CD14-positive monocyte (primary cell): ENCODE measurements at regions not wholly inside any gene's neighbourhood (a gene's known extent, or its start where the extent isn't known, plus 50 kb on each side); places are given as distances from the start of the nearest gene placed in this dataset.

Source experiments
- DNase-seq, 3 donors: peaks; one replicate each; pipeline ENCODE4 v3.0.0-alpha.2; 2011 to 2022
- H2AFZ ChIP-seq: 2 replicates; pipeline ENCODE4 v1.6.0; 2012; ENCODE audit warnings: mild to moderate bottlenecking, low read depth, low read length, inconsistent platforms; ENCODE audit not compliant: insufficient read depth, poor library complexity, severe bottlenecking
- H3K27ac ChIP-seq, 2 donors: 1 replicate in 1 of 2; 2 replicates in 1 of 2; pipeline ENCODE4 v1.5.1; 2012 to 2013; ENCODE audit warnings: low read length in 2 of 2, control low read depth in 1 of 2, inconsistent platforms in 1 of 2, low read depth in 1 of 2, mild to moderate bottlenecking in 1 of 2
- H3K27me3 ChIP-seq, 2 donors: one replicate each; pipeline versions ENCODE4 v1.6.0 to v1.6.1; 2011 to 2013; ENCODE audit warnings: low read length in 2 of 2; ENCODE audit not compliant: control insufficient read depth in 2 of 2, insufficient read depth in 2 of 2
- H3K36me3 ChIP-seq, 2 donors: replicated peaks in 1 of 2; 1 replicate in 1 of 2; 2 replicates in 1 of 2; pipeline versions ENCODE4 v1.5.1 to v1.6.1; 2012 to 2013; ENCODE audit warnings: low read length in 2 of 2, control low read depth in 1 of 2, inconsistent platforms in 1 of 2, mild to moderate bottlenecking in 1 of 2; ENCODE audit not compliant: insufficient read depth in 2 of 2, control insufficient read depth in 1 of 2
- H3K4me1 ChIP-seq, 2 donors: 1 replicate in 1 of 2; 2 replicates in 1 of 2; pipeline versions ENCODE4 v1.5.1 to v1.6.1; 2012 to 2013; ENCODE audit warnings: low read length in 2 of 2, control low read depth in 1 of 2, inconsistent platforms in 1 of 2, mild to moderate bottlenecking in 1 of 2, moderate library complexity in 1 of 2; ENCODE audit not compliant: insufficient read depth in 2 of 2, control insufficient read depth in 1 of 2
- H3K4me2 ChIP-seq: replicated peaks from 2 replicates; pipeline ENCODE3; 2012; ENCODE audit warnings: low read length, moderate library complexity, mild to moderate bottlenecking; ENCODE audit not compliant: poor library complexity, severe bottlenecking; ENCODE audit errors: extremely low read depth
- H3K4me3 ChIP-seq, 3 experiments: fragments of 200-600 bp in 1 of 3; sonication (generic) in 1 of 3; replicated peaks in 1 of 3; 1 replicate in 2 of 3; 2 replicates in 1 of 3; pipeline ENCODE4 v1.5.1; 2011 to 2013; ENCODE audit warnings: low read length in 3 of 3, mild to moderate bottlenecking in 3 of 3, control low read depth in 2 of 3, low read depth in 2 of 3, inconsistent platforms in 1 of 3, moderate library complexity in 1 of 3
- H3K79me2 ChIP-seq: 2 replicates; pipeline ENCODE4 v1.6.0; 2012; ENCODE audit warnings: mild to moderate bottlenecking, control low read depth, inconsistent platforms, low read length, moderate library complexity; ENCODE audit not compliant: insufficient read depth
- H3K9ac ChIP-seq: 2 replicates; pipeline ENCODE4 v1.6.0; 2017; ENCODE audit warnings: low read length, mild to moderate bottlenecking; ENCODE audit not compliant: insufficient read depth, poor library complexity, severe bottlenecking
- H3K9me3 ChIP-seq, 2 donors: replicated peaks in 1 of 2; 1 replicate in 1 of 2; 2 replicates in 1 of 2; pipeline versions ENCODE4 v1.5.1 to v1.6.1; 2012 to 2013; ENCODE audit warnings: low read length in 2 of 2, control low read depth in 1 of 2; ENCODE audit not compliant: control insufficient read depth in 1 of 2, insufficient read depth in 1 of 2
- H4K20me1 ChIP-seq: 2 replicates; pipeline ENCODE4 v1.6.0; 2012; ENCODE audit warnings: mild to moderate bottlenecking, low read length, control low read depth, moderate library complexity; ENCODE audit not compliant: insufficient read depth
- H3K27ac Mint-ChIP-seq, 7 donors: one replicate each; pipeline ENCODE4 v1.8.0; 2020; ENCODE audit warnings: mild to moderate bottlenecking in 7 of 7, mixed read lengths in 7 of 7, moderate library complexity in 6 of 7, inconsistent platforms in 2 of 7
- H3K27me3 Mint-ChIP-seq, 3 donors: one replicate each; pipeline ENCODE4 v1.8.0; 2021 to 2022; ENCODE audit warnings: low read depth in 3 of 3, mild to moderate bottlenecking in 3 of 3, mixed read lengths in 3 of 3, moderate library complexity in 3 of 3, inconsistent platforms in 1 of 3
- H3K36me3 Mint-ChIP-seq, 2 donors: one replicate each; pipeline ENCODE4 v1.8.0; 2020; ENCODE audit warnings: mixed read lengths in 2 of 2, inconsistent platforms in 1 of 2, mild to moderate bottlenecking in 1 of 2
- H3K4me1 Mint-ChIP-seq: one replicate; pipeline ENCODE4 v1.8.0; 2020; ENCODE audit warnings: mild to moderate bottlenecking, mixed read lengths
- H3K4me3 Mint-ChIP-seq, 2 donors: one replicate each; pipeline ENCODE4 v1.8.0; 2020; ENCODE audit warnings: mild to moderate bottlenecking in 2 of 2, mixed read lengths in 2 of 2, moderate library complexity in 1 of 2
- H3K9me3 Mint-ChIP-seq, 7 donors: one replicate each; pipeline ENCODE4 v1.8.0; 2020 to 2022; ENCODE audit warnings: mixed read lengths in 7 of 7, mild to moderate bottlenecking in 6 of 7, moderate library complexity in 6 of 7, inconsistent platforms in 2 of 7
- CTCF ChIP-seq: fragments of 200-600 bp; IDR thresholded peaks from one replicate; pipeline ENCODE4 v1.8.0; 2022; ENCODE audit warnings: antibody characterized with exemption, mild to moderate bottlenecking
- WGBS: methylation state at CpG from one replicate; pipeline ENCODE4 v1.1.5; 2013; ENCODE audit warnings: missing lambda C conversion rate; ENCODE audit not compliant: insufficient coverage; 5-methylcytosine and 5-hydroxymethylcytosine counted together
- intact Hi-C, 2 donors: fragments of 100-400 bp; cut with micrococcal nuclease; formaldehyde crosslinking; loops; one replicate each; pipeline versions ENCODE4 v1.15.0 to v1.15.1; 2023

GRCh38 chr22:47417699-47418098 is 655.2 kb downstream of the TBC1D22A start:
- Histone ChIP-seq H3K36me3 (no peaks in the 10 kb centered on the region), H3K27me3 (no peaks in the 10 kb centered on the region), H3K9ac (no peak overlapping the region), H3K4me3 (no peak overlapping the region), H3K4me1 (no peaks in the 10 kb centered on the region), H3K9me3 (no peaks in the 10 kb centered on the region), H3K27ac (no peak overlapping the region), H2AFZ (no peak overlapping the region), H4K20me1 (no peaks in the 10 kb centered on the region), H3K4me2 (no peak overlapping the region), H3K79me2 (no peaks in the 10 kb centered on the region)
- WGBS: 57% methylated on average over 1 of the region's 2 CpGs
- no peak overlapping the region for H3K27ac Mint-ChIP-seq
- no peak overlapping the region for H3K4me3 Mint-ChIP-seq
- no peaks in the 10 kb centered on the region for H3K4me1 Mint-ChIP-seq
- no peak for DNase-seq
- TF ChIP-seq CTCF: no peak
- H3K9me3 Mint-ChIP-seq: peaks cover 0 to 3% (median 2%) of the 10 kb centered on the region in 7 donors
- intact Hi-C loops: no loop called here
- no peaks in the 10 kb centered on the region for H3K36me3 Mint-ChIP-seq
- H3K27me3 Mint-ChIP-seq: peaks cover 1 to 5% (median 2%) of the 10 kb centered on the region in 3 donors

DNA sequence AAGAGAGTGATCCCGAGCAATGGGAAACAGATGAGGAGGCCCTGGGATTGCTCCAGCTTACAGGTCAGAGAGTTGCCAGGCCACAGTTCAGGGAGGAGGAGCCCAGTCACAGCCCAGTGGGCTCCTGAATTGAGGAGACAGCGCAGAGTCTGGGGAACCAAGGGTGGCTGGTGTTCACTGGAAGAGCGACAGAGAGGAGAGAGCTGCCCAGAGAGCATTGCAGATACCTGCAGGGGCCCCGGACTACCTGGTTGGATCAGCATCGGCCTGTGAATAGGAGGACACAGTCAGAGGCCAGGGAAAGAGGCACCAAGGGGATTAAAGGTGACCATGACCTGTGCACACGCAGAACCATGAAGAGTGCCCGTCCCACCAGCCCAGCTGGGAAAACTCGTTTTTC is 648.6 kb downstream of the TBC1D22A start:
- Mint-ChIP-seq H3K4me3 (no peak overlapping the region), H3K4me1 (no peaks in the 10 kb centered on the region), H3K36me3 (no peaks in the 10 kb centered on the region), H3K27me3 (peaks cover 1 to 5% (median 4%) of the 10 kb centered on the region in 3 donors), H3K27ac (no peak overlapping the region), H3K9me3 (peaks cover 0 to 3% (median 0%) of the 10 kb centered on the region in 7 donors)
- H3K79me2 ChIP-seq: no peaks in the 10 kb centered on the region
- 89% methylated on average over 8 of the region's 8 CpGs for WGBS
- H3K27me3 ChIP-seq: no peaks in the 10 kb centered on the region
- no peak overlapping the region for H3K4me3 ChIP-seq
- H2AFZ ChIP-seq: no peak overlapping the region
- no peaks in the 10 kb centered on the region for H3K9me3 ChIP-seq
- no peaks in the 10 kb centered on the region for H3K4me1 ChIP-seq
- H3K36me3 ChIP-seq: no peaks in the 10 kb centered on the region
- H3K9ac ChIP-seq: no peak overlapping the region
- DNase-seq: no peak
- no peak overlapping the region for H3K27ac ChIP-seq
- H3K4me2 ChIP-seq: no peak overlapping the region
- no peaks in the 10 kb centered on the region for H4K20me1 ChIP-seq
- intact Hi-C loops: no loop called here
- TF ChIP-seq CTCF: no peak
